ENCODE measurements at regions not wholly inside any gene's neighbourhood (a gene's known extent, or its start where the extent isn't known, plus 50 kb on each side); places are given as distances from the start of the nearest gene placed in this dataset.

DNA sequence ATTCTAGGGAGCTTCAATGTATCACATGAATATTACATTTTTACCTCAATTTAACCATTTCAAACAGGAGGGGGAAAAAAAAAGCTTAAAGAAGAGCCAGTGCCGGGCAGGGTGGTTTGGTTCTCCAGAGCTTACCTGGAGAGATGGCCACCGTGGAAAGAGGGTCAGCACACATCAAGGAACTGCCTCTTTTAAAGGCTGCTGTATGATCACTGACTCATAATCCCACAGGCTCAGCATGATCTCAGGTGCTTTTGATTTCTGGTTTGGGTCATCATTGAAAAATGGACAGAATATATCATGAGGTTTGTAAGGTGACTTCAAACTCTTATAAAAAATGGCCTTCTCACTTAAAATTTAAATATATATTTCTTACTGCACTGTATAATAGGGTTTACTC is 67.5 kb upstream of the MDFIC start:
- no peak for DNase-seq (ENCODE audit: low read depth in 2 of 2, low spot score in 1 of 2)

DNA sequence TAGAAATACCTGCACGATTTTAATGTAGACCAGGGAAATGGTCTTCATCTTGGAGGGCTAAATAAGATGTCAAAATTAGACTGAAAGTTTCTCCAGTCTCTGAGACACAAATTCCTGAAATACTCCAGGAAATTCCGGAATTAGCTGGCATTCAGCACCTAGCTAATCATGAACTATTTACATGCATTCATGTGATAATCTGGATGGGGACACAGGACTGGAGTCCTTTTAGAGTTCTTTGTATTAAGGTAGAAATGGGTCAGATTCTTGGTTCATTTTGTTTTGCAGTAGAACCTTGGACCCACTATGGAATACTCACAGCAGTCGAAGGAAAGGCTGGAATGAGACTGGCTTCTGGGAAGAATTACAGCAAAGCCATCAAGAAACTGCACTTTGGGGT is 65.3 kb upstream of the MDFIC start:
- no peak for DNase-seq (ENCODE audit: low read depth in 2 of 2, low spot score in 1 of 2)

DNA sequence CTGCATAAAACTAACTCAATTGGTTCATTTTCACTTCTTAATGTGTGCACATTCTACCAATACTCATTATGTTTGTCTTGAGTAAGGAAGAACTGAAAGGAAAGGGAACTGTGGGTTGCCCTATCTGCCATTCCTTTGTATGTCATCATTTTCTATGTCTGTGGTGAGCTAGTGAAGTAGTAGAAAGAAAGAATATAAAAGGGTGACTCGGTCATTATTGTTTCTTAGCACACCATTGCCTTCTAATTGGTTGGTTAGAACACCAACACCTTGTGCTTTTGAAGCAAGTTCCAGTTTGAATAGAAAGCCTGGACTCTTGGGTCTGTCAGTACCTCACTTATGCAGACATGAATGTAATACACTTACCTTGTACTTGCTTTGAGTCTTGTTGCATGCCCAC is 64.3 kb upstream of the MDFIC start:
- DNase-seq (ENCODE audit: low read depth in 2 of 2, low spot score in 1 of 2): no peak

DNA sequence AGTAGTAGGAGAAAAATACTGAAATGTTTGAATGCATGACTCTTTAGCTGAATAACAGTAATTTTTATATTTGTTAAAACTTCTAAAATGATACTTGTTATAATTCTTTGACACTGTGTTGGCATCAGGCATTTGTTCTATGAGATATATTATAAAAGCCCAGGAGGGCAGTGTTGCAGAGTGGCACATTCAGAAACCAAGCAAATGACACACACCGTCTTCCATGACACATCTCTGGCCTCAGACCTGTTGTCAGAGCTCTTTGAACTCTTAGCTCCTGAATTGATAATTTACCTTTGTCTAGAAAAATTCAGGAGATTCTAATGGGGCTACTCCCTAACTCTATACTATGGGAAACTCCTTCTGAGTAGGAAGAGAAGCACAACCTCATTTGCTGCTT is 62.4 kb upstream of the MDFIC start:
- DNase-seq (ENCODE audit: low read depth in 2 of 2, low spot score in 1 of 2): no peak

DNA sequence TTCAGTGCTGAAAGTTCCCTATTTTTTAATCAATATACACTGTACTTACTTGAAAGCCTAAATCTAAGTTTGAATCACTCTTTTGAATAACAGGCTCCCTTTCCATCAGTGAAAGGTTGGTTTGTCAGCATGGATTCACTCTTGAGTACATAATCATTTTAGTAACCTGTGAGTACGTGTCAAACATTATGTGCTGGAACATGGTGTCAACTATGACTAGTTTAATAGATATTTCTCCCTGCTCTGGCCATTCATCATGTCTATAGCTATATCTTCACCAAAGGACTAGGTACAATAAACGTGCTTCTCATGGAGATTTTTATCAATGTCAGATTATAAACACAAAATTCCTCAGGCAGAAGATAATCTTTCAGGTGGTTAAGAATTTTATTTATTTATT is 61.7 kb upstream of the MDFIC start:
- no peak for DNase-seq (ENCODE audit: low read depth in 2 of 2, low spot score in 1 of 2)

DNA sequence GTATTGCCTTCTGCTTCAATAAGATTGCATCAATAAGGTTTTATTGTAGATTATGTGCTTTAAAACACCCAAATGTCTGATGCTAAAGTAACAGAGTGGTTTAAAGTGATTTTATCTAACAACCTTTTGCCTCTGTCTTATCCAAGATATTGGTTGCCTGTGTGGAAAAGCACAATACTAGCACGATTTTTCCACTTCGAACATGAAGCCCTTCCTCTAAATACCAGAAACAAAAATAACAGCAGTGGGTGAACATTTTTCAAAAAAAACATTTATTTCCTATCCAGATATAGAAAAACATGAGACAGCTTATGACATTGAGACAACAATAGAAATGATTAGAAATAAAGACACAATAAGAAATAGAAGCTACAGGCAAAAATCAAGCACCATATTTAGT is 59.5 kb upstream of the MDFIC start:
- no peak for DNase-seq (ENCODE audit: low read depth in 2 of 2, low spot score in 1 of 2)

DNA sequence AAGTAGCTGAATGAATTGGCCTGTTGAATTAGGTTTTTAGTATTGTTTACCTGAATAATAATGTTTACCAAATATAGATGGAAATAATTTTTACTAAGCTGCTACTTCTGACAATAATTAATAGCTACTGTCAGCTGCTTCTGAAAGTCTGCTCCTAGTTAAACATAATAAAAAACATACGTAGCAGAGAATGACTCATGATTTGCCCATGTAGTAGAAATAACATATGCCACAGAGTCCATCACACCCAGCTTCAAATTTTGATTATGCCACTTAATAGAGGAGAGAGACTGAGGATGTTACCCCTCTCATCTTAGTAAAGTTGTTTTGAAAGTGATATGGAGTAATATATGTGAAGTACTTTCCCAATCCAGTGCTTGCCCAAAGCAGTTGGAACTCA is 57.6 kb upstream of the MDFIC start:
- DNase-seq (ENCODE audit: low read depth in 2 of 2, low spot score in 1 of 2): no peak

DNA sequence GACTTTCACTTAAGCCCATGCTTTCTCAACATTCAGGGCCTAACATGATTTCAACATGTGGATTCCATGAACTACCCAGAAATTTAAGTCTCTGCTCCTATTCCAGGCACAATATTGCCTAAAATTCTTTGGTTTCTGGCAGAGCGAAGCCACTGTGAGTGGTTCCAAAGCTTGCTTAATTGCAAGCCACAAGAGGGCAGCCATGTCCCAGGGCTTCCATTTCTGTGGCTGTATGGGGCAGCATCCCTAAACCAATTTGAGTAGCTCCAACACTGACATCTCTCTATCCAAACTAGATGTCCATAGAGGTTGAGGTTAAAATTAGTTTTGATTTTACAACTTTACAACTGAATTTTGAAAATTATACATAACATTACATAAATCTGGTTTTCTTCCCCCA is 56.3 kb upstream of the MDFIC start:
- DNase-seq (ENCODE audit: low read depth in 2 of 2, low spot score in 1 of 2): peak; percentile 7 to 30
